NCI-H128 (cell line): ENCODE measurements at regions not wholly inside any gene's neighbourhood (a gene's known extent, or its start where the extent isn't known, plus 50 kb on each side); places are given as distances from the start of the nearest gene placed in this dataset.

Source experiments
- DNase-seq: peaks from one replicate; lab custom pipeline; 2025; ENCODE audit not compliant: unreplicated experiment; lab: John Stamatoyannopoulos, UW

GRCh38 chr13:33512880-33513554, 227.5 kb upstream of the STARD13 start:
- no peak for DNase-seq

GRCh38 chr13:33514362-33514761, 228.8 kb upstream of the STARD13 start:
- no peak for DNase-seq

GRCh38 chr13:33515146-33515545, 229.6 kb upstream of the STARD13 start:
- no peak for DNase-seq

DNA sequence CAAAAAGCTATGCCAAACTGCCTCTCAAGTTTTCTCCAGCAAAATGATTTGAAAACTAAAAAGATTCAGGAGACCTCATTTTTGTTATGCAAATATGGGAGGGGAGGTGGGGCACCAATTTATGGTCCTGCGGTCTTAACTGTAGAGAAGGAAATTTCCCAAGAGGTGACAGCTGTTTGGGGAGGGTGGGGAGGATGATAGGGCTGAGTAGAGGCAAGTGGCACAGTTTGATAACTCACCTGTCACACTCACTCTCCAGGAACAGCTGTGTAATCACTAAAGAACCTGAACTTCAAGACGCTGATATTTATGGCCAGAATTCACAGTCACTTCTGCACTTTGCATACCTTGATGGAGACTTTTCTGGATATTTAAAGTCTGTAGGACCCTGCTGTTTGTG, 232.9 kb upstream of the STARD13 start:
- DNase-seq, result no peak

DNA sequence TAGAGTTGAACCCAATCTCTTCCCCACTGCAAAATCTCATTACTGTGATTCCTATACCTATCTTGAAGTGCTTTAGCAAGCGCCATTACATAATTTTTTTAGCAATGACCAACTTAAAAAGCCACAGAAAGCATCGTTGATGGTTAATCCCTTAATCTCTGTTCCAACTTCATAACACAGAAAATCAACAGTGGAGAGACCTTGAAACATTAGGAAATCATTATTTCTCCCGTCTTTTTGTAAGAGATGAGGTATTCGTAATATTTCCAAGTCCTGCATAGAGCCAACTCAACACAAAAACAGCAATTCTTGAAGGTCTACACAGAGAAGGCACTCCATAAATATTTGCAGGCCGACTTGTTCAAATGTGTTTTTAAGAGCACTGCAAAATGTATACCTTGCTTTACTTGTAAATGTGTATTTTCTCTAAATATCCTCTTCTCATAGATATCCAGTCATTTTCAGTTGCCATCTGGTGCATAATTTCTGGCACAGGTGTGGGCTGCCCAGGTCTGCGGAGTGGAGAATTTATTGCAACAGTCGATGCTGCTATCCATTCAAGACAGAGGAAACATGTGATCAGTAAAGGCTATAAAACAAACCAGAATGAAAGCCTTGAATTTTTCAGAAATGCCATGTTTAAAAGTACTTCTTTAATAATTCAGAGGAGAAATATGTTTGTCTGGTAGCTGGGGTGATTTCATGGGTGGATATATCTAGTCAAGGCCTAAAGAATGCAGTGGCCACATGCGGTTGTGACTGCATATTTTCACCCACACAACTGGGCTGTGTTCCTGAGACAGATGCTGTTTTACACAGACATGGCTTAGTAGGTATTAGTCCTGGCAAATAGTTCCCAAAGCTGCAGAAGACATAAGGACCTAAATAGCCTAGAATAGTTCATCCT, 234.3 kb upstream of the STARD13 start:
- no peak for DNase-seq

DNA sequence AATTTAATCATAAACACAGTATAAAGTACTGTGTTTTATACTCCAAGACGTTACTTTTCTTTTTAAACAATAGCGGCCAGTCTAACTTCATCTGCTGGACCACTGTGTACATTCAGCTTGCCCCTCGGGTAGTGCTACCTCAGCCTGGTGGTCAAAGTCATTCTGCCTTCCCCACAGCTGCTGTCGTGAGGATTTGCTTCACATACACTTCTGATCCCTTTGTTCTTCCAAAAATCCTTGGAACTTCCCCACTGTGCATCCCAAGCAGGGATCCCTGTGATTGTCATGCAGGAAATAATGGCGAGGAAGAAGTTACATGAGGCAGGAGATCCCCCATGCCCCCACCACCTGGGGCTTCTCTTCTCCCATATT, 234.9 kb upstream of the STARD13 start:
- no peak for DNase-seq

DNA sequence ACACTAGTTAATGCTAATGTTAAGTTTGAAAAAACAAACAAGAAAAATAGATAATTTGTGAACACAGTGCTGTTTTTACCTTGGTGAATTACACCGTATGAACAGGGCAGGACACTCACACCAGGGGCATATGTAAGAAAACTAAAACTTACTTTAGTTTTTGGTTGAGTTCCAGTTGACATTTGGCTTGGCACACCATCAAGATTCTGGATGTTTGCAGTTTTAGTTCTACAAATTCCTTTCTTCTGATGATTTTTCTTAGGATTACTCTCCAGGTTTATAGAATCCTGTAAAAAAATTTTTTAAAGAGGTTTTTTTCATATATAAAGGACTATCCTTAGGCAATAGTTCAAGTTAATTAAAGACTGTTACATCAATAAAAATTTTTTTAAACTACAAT, 238.5 kb upstream of the STARD13 start:
- DNase-seq, result no peak

DNA sequence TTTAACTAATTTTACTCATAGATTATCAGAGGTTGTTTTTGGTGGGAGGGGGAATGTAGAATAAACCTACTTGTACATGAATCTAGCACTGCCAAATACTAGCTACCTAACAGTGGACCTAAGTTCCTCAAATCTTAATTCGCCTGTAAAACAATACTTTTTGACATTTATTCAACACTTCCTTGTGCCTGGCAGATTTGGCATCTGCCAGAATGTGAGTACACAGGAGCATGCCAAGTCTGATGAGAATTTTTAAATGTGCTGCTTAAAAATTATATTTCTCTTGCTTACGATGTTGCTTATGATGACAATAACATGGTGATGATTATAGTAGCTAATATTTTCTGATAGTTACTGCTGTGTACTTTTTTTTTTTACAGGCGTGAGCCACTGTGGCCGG, 240.2 kb upstream of the STARD13 start:
- DNase-seq, result no peak

GRCh38 chr13:33526718-33527117, 241.2 kb upstream of the STARD13 start:
- DNase-seq, result no peak

DNA sequence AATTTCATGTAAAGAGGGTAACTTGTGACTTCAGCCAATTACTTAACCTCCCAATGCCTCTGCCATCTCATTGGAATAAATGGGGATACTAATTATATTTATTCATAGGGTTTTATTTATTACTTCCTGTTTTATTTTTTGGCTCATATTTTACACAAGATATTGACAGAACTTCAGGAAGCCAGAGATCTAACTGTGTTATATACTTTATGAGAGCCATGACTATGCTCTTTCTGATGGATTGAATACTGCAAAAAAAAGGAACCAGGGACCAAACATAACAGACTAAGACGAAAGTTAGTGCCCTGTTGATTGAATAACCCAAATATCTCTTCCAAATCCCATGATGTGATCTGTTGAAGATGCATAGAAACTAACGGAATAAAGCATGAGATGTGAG, 243.3 kb upstream of the STARD13 start:
- DNase-seq, result no peak

GRCh38 chr13:33531484-33531883, 245.9 kb upstream of the STARD13 start:
- DNase-seq, result no peak

DNA sequence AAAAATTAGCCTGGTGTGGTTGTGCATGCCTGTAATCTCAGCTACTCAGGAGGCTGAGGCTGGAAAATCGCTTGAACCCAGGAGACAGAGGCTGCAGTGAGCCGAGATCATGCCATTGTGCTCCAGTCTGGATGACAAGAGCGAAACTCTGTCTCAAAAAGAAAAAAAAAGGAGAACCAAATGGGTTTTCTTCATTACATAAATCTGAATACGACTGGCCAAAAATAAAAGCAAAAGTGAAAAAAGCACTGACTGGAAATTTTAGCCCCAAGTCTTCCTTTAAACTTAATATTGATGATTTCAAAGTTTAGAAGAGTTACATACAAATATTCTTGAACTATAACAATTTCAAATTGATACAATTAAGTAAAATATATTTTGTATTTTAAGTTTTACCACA, 249.5 kb upstream of the STARD13 start:
- no peak for DNase-seq

DNA sequence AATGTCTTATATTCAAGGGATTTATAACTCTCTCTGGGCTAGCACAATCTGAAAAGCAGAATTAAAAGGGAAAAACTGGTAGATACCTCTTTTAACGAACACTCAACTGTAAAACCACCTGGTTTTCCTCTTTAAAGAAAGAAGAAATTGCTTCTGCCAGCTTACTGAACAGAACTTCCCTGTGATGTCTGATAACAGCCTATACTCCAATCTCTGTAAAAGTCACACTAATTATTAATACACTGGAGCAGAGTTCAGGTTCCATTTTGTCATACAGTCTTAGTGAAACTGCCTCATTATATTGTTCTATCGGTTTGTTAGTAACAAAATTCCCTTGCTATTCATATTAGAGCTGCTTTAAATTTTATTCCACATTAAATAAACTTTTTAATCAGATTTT, 251.0 kb upstream of the STARD13 start:
- no peak for DNase-seq

GRCh38 chr13:33537026-33537425, 251.5 kb upstream of the STARD13 start:
- no peak for DNase-seq

DNA sequence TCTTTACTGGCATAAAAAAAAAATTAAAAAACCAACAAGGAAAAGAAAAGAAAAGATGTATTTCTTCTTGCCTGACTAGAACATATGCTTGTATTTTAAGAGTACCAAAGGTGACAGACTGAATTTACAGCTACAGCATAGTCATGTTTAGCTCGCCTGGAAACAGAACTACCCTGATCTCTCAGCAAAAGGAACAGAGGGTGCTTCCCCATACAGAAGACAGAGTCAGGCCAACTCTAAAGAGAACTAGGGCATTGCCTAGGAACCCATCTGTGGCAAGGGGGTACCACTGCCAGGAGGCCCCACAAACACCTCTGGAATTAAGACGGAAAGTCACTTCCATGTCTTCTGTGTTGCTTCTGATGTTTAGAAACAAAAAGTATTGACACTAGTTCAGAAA, 252.1 kb upstream of the STARD13 start:
- no peak for DNase-seq

GRCh38 chr13:33541456-33541855, 255.9 kb upstream of the STARD13 start:
- no peak for DNase-seq

DNA sequence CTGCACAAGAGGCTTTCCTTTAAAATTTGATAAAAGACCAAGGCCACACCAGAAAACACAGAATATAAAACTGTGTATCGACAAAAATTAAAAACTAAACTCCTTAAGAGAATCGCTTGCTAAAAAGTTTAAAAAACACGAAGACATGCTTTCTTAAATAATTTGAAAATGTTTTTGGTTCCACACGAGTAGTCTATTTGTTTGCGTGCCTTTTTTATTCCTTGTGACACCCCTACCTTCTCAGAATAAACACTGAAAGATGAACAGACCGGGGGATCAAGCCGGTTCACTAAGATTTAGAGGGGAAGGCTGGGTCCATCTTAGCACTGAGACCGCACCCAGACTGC, 256.4 kb upstream of the STARD13 start:
- DNase-seq, result no peak

DNA sequence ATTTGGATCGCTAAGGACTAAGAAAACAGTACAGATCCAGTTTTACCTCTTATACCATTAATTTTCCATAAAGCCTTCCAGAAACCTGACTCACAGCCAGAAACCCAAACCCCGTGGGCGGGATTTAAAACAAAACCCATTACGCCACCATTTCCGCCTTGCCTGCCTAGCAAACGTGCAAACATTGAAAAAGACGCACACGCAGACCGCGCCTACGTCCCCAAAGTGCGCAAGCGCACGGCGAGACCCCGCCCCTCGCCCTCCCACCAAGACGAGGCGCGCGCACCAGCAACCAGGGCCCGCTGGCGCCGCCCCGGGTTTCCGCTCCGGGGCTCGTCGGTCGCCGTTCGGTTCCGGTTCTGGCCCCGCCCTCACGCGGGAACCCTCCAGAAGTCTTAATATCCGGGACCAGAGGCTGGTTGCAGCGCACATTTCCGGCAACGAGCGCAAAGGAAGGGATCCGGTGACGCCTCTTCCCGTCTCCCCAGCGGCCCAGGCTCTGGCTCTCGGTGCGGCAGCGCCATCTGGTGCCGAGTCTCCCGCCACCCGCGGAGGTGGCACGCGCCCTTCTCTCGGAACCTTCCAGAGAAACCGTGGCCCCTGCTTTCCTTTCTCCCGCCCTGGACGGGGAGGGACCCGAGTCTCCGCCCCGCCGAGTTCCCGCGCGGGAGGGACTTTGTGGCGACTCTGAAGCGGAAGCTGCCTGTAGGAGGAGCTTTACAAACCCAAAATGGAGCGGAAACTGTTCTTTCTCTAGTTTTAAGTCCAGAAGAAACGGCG, 256.9 kb upstream of the STARD13 start:
- DNase-seq, result peak; percentile 98

- DNase-seq, result no peak
Observed at GRCh38 chr13:33543089-33543459, 257.5 kb upstream of the STARD13 start.

GRCh38 chr13:33543631-33544265, 258.2 kb upstream of the STARD13 start:
- no peak for DNase-seq

DNA sequence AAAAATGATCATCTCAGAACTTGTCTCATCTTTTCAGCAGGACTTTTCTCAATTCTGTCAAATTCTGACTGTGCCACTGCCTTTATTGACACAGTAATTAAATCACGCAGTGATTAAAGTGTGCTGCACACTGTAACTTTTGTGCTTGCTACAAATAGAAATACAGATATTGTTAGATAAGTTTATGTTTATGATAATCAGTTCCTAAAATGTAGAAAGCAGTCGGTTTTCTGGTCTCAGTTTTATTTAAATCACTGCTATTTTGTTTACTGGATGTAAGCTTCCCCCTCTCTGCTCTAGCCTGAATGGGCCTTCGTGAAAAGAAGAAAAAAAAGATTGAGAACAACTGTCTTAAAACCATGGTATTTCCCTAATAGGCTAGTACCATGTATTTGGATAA, 258.8 kb upstream of the STARD13 start:
- no peak for DNase-seq

- DNase-seq, result no peak
Observed at GRCh38 chr13:33545492-33545891, 259.9 kb upstream of the STARD13 start.
